GM19023 (cell line): ENCODE measurements at regions not wholly inside any gene's neighbourhood (a gene's known extent, or its start where the extent isn't known, plus 50 kb on each side); places are given as distances from the start of the nearest gene placed in this dataset.
"Not testable (repeated sequence)": the region's sequence is repeated elsewhere in the genome, so short reads cannot be mapped to it uniquely, and the experiment has no call there.

Experiments used
- ATAC-seq: cut with Tn5 transposase; IDR thresholded peaks from one replicate; pipeline ENCODE4 v1.9.1; 2021; ENCODE audit warnings: mild to moderate bottlenecking, moderate library complexity; ENCODE audit not compliant: unreplicated experiment

DNA sequence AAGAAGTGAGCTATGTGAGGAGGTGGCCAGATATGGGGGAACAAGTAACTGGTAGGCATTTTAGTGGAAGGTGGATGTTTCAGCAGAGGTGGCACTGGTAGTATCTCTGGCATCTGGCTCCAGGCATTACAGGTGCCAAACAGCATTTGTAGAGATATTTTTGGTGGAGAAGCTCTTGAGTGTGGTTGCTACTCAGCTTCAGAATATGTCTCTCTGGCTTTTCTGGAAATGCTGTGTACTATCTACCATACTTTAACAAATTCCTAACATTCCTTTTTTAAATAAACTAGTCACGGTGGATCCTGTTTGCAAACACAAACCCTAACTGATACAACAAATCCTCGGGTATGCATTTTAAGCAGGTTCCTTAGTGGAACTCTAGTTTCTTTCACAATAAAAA lies 128.0 kb downstream of the BARX2 start:
- ATAC-seq: no peak

DNA sequence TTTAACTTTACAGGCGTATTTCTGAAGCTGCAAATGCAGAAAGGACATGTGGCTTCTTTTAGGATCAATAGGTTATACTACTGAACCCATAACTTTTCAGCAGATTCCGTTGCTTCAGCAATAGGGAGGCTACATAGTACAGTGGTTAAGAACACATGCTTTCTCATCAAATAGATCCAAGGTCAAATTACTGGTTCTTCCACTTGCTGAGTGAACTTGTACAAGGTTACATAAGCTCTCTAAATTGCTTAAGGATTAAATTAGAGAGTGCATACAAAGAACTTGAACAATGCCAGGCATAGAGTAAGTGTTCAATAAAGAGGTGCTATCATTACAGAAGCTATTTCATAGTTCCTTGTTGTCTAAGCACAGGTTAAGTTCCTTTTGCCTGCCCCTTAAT lies 129.6 kb downstream of the BARX2 start:
- no peak for ATAC-seq

DNA sequence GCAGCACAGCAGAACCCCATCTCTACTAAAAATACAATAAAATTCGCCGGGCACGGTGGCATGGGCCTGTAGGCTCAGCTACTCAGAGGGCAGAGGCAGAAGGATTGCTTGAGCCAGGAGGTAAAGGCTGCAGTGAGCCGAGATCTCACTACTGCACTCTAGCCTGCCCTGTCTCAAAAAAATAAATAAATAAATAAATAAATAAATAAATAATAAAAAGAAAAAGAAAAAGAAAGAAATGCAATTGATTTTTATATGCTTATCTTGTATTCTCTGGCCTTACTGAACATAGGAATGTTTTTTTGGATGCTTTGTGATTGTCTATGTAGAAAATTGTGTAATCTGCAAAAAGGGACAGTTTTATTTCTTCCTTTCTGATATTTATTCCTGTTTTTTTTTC lies 132.5 kb downstream of the BARX2 start:
- no peak for ATAC-seq

DNA sequence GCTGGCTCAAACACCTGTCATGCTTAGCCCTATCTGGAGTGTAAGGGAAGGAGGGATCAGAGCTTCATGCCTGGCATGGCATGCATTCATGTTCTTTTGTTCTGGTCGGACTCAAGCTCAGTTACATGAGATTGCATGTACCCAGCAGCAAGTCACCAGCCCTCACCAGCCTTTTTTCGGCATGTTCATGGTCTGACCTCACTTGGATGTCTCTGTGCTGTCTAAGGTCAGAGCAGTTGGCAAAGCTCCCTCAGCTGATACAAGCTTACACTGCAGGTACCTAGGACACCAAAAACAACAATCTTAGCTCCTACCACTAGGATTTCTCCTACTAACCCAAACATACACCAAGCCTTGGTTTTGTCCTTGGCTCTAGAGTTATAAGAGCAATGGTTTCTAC lies 152.6 kb downstream of the BARX2 start:
- ATAC-seq: no peak

DNA sequence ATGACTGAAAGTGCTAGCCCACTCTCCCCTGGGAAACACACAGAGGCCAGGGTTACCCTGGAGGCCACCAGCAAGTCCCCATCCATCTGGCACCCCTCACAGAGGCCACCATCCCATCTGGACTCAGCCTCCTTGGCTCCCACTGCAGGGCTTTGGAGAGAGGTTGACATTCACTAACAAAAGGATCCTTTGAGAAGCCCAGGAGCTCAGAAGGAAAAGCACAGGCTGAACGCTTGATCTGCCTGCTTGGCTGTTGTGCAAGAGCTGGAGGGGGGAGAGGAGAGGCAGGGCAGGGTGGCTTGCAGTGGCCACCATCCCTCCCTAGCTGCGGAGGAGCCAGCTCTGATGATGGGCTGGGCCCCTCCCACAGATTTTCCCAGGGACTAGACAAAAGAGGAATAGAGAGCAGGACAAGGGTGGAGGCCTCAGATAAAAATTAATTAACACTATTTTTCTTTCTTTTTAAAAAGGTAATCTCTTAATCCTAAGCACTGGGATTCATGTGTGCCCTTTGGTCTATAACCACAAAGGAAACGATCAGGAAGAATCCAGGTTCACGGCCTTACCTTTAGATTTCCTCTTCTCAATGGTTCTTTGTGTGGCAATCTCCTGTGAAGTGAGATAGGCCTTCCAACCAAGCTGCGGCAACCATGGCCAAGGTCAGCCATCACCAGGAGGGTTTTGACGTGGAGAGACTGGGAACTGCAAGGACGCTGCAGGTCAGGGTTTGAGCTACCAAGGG lies 154.7 kb downstream of the BARX2 start:
- ATAC-seq: no peak

DNA sequence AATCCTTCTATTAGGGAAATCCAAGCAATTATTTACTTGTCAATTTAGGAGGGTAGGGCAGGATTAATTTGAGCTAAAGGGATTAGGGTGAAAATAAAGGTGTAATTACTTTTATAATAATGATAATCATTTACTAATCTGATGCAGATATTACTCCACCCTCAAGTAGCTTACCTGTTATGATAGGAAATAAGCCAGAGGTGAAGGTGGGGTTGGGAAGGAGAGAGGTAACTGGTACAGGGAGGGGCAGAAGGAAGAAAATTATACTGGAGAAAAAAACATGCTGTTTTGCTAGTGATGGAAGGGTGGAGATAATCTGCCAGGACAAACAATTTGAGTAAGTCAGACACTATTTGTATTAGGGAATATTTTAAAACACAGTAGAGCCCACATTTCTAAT lies 157.7 kb downstream of the BARX2 start:
- no peak for ATAC-seq

DNA sequence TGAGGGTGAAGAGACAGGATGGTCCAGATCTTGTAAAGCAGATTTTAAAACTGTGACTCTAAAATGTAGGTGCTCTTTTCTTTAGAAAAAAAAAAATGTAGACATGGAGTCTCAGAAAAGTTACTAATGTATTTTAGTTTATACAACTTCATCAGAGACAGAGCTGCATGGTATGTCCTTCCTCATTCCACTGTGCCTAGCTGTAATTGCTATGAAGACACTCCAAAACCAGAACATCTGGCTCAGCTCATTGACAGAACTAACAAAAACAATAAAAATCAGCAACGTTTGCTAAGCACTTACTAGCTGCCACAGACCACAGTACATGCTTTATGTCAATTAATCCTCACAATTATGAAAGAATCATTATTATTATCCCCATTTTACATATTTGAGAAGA lies 160.7 kb downstream of the BARX2 start:
- no peak for ATAC-seq

DNA sequence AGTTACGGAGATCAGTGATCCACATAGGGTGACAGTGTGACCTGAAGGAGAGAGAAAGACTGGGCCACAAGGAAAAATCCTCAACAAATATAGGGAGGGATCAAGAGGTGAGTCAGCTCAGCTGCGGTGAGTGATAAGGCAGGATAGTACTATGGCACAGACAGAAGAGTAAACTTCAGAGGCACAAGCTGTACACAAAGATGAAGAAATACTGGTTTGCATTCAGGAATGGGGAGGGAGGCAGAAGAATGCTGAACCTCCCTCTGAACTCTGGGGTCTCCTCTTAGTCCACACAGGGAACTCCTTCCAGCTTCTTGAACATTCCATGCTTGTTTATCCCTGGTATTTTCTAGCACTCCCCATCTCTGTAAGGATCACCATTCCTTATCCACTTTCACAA lies 162.7 kb downstream of the BARX2 start:
- ATAC-seq: no peak

DNA sequence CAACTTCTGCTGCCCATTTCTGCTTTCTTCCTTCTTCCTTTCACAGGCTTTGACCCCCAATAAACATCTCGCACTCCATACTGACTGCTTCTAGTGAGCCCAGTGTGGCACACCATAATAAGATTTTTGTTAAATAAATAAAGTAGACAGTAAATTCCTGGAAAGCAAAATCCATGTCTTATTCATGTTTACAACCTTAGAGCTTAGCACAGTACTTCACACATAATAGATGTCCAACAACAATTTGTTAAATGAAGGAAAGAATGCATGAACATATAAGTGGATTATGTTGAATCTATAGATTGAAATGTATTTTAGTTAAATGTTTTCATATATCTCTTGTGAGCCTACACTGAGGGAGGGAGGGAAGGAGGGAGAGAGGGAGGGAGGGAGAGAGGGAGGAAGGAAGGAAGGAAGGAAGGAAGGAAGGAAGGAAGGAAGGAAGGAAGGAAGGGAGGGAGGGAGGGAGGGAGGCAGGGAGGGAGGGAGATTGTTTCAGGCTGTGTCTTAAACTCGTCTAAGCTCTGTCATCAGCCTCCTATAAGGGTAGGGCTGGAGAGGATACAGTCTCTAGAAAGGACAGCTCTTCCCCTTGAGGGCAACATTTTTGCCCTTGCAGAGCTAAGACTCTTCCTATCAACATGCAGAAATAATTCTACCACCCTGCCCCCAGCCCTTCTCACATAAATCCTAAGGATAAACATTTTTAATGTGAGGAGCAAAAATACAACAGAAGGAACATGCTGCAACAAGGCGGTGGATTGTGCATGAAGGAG lies 168.1 kb downstream of the BARX2 start:
- no peak for ATAC-seq

DNA sequence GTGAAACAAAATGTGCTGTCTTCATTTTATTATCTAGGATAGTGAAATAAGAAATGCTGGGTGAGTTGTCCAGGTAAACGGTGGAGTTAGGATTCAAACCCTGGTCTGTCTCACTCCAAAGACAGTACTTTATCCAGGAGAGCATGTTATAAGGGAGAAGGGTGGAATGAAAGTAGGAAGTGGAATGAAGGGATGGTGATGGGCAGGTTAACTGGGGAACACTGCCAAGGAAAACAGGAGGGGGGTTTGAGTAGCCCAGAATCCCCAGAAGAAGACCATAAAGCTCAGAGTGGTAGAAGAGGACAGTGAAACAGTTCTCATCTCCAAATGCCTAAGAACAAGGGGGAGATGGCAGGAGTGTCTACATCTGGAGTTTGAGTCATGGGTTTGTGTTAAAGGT lies 169.0 kb downstream of the BARX2 start:
- no peak for ATAC-seq

DNA sequence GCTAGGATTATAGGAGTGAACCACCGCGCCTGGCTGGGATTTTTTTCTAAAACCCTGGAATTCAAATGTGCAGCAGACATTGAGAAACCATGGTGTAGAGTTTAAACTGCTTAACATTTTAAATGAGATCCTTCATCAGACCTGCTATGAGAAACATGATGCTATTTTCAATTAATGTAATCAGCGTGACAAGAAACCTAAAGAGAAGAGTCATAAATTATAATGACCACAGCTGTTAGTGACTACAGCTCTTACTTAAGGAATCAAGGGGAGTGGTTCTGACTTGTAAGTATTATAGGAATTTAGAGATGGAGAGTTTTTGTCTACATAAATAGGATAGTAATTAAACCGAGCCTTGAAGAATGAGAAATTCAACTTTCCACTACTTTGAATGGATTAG lies 170.6 kb downstream of the BARX2 start:
- ATAC-seq: no peak

DNA sequence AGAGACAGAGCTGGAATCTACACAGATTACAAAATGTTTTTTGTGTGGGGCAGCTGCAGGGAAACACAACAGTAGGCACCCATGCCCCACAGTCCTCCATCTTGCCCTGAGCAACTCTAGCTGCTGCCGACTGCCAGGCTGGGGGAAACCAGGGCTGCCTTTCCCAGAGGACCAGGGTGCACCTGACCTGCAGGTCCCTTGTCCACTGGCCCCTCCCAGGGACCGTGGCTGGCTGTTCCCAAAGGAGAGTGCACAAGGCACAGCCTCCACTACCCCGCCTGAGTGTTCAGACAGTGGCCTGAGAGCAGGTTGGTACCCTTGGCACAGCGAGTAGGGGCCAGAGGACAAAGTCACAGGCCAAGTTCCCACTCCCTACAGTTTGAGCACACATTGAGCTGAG lies 181.8 kb downstream of the BARX2 start:
- no peak for ATAC-seq

DNA sequence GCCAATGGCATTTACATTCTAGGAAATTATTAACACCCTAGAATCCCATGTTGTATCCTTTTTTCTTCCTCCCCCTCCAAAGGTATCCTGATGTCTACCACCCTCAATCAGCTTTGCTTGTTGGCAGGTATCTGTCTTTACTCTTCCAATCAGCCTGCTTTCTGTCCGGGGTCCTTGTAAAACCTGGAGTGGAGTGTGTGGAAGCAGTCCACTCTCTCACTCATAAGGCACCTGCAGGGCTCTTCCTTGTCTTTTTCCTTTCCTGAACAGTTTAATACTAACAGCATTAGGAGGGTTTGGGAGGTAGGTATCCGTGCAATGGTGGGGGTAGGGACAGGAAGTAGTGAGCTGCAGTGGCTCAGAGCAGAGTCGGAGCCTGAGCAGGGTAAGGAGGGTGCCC lies 193.4 kb downstream of the BARX2 start:
- no peak for ATAC-seq

DNA sequence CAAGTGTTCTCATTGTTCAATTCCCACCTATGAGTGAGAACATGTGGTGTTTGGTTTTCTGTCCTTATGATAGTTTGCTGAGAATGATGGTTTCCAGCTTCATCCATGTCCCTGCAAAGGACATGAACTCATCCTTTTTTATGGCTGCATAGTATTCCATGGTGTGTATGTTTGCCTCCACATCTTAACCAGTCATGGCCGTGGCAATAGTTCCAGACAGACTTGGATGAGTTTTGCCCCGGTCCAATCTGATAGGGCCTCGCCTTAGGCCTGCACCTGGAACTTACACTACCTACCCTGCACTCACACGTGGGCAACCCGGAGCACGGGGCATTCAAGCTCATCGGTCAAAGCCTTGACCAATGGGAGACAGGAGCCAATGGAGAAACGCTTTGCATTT lies 197.0 kb downstream of the BARX2 start:
- ATAC-seq: not testable (repeated sequence)

DNA sequence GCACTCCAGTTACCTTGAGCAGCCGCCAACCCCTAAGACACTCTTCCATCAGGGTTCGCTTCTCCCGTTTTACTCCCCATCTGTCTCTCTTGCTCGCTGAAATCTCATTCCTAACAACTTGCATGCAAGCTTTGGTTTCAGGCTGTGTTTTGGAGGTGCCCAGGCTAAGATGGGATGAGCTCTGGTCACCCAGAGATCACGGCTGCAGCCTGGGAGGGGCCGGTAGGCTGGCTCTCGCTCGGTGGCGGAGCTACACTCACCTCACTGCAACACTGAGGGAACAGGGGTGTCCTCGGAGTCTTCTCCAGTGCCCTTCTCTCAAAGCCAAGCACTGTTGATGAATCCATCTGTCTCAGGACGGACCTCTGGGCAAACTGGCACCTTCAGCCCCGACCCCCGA lies 197.5 kb downstream of the BARX2 start:
- ATAC-seq: no peak

DNA sequence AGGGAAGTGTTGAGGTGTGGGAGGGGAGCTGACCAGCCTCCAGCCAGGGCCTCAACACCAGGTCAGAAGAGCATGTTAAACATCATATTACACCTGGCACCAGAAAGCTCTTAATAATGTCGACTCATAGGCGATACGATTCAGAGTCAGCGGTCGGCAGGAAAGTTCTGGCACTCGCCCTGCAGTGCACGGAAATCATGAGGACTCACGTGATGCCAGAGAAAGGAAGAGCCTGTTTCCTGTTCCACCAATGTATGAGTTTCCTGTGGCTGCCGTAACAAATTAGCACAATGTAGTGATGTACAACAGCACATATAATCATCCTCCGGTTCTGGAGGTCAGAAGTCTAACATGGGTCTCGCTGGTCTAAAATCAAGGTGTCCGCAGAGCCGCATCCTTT lies 198.8 kb downstream of the BARX2 start:
- no peak for ATAC-seq

DNA sequence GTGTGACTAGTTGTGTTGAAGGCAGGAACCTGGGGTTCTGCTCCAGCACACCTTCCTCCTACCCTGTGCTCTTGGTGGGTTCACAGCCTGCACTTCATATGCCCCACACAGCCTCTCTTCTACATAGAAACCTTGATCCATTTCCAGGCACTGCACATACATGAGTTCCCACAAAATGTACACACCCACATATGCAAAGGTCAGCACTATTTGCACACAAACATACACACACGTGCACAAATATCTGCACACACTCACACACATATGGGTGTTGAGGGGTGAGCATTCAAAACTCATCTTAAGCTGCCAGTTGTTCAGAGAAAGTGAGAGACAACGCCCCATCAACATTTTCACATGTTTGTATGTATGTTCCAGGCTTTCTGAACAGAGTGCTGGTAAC lies 201.0 kb downstream of the BARX2 start:
- no peak for ATAC-seq

DNA sequence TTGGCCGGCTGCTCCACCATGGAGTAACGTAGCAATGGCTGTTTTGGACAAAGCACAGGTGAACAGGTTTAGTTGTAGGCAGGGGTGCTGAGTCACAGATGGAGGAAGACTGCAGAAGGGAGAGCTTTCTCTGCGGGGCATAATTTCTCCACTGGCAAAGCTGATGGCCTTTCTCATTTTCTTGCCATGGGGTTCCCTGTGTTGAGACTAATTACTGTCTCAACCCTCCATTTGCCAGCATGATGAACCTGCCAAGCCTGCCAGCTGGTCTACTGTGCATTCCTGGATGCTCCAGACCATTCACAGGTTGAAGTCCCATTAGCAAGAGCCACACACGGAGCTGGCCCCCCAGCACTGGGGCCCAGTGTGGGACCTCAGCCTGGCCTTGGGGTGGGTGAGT lies 202.4 kb downstream of the BARX2 start:
- no peak for ATAC-seq

DNA sequence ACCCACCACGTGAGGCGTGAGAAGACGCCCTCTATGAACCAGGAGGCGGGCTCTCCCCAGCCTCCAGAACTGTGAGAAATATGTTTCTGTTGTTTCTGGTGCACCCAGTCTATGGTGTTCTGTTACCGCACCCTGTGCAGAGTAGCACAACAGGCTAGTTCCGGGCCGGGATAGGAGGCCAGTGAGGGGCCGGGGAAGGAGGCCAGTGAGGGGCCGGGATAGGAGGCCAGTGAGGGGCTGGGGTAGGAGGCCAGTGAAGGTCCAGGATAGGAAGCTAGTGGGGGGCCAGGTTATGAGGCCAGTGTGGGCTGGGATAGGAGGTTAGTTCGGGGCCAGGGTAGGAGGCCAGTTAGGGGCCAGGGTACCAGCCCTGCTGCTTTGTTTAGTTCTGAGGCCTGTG lies 204.6 kb downstream of the BARX2 start:
- ATAC-seq: no peak

DNA sequence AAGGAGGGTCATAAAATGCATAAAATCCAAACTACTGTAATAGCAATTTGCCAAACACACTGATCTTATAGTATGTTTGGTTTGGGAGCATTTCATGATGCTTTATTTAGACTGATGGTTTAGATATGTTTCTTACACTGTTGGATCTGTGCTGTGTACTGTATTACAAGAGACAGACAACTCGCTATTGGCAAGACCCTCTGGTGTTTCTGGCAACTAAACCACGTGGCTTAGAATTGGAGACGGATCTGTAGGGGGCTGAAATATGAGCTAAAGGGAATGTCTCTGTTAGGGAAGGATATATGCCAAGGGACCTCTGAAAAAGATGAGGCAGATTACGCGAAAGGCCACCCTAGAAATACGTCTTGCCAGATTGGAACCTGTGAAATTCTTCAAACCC lies 208.7 kb downstream of the BARX2 start:
- no peak for ATAC-seq

DNA sequence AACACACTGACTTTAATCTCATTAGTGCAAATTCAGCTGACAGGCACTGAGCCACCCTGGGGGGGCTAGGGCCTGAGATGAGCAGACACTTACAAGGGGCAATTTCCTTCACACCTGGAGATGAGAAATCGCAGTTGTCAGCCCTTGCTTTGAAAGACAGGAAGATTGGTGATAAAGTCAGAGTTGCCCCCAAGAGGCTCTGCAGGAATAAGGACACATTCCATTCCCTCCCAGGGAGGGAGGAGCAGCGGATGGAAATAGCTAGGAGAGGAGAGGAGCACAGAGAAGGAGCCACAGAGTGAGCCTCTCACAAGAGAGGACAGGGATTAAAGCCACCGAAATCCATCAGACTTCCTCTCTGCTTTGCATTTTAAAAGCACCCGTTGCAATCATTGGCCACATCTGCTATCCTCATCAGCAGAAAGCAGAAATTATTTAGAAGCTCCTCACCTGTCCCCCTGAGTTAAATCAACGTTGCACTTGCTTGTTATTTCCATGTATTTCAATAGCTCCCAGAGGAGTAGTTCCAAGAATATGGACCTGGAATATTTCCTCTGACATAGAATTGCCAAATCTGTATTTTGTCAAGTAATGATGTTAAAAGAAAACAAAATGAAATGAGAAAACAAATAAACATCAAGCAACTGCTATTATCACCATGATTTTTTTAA lies 213.7 kb downstream of the BARX2 start:
- ATAC-seq: no peak
